ENCODE measurements at regions not wholly inside any gene's neighbourhood (a gene's known extent, or its start where the extent isn't known, plus 50 kb on each side); places are given as distances from the start of the nearest gene placed in this dataset.
"Not testable (repeated sequence)": the region's sequence is repeated elsewhere in the genome, so short reads cannot be mapped to it uniquely, and the experiment has no call there.

DNA sequence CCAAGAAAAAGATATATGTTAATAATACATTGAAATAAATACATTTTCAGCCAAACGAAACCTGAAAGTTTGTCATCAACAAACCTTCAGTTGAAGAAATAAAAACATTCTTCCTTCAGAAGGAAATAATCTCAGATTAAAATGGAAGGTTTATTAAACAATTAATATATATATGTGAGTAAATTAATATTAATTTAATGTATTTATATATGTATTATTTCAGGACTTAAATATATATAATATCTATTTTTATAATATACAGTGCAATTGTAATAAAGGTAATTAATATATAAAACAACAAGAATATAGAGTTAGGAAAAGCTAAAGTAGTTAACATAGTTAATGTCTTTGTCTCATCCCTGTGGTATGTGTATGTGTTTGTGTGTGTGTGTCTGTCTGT, 102.2 kb upstream of the CDC14C start:
- DNase-seq (ENCODE audit: low read depth) = no peak

- DNase-seq (ENCODE audit: low read depth) = no peak
These were observed 92.0 kb upstream of the CDC14C start for GRCh38 chr7:48832303-48832845.

DNA sequence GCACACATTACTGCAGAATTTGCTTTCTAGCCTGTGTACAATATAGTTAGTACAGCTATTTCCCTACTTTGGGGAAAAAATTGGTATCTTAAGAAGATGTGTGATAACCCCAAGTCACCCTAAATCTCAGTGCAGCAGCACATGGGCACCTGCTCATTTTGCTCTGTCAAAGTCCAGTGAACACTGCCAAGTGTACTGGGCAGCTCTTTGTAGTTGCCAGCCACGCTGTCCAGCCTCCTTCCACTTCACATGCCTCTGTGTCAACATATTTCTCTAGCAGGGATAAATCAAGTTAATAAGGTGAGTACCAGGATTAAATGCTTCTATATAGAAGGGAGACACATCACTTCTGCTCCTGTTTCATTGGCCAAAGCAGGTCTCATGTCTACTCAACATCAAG, 87.1 kb upstream of the CDC14C start:
- DNase-seq (ENCODE audit: low read depth) = no peak

DNA sequence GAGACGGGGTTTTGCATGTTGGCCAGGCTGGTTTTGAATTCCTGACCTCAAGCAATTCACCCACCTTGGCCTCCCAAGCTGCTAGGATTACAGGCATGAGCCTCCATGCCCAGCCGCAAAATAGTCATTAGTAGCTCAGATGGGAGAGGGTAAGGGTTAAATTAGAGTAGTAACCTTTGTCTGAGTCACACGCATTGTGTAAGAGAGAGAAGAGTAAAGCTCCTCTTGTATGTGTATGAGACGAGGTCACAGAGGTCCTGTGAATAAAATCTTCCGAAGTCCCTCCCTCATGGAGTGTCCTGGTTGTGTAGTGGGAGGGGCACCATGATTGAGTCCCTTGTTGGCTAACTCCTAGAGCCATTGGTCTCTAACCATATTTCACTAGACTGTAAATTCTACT, 85.2 kb upstream of the CDC14C start:
- no peak for DNase-seq (ENCODE audit: low read depth)

DNA sequence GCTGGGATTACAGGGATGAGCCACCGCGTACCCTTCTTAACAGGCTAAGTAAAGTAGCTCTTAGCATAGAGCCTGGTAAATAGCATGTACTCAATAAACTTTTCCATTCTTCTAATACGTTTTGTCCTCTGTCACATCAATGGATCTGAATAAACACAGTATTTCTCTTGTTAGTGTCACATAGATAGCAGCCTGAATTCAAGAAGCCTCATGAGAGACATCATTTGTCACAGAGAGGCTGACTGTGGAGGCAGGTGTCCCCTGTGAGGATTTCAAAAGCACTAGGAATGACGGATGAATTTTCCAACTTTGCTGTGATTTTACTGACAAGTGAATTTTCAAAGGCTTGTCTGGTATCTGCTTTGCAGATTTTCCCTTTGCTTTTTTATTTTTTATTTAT, 82.6 kb upstream of the CDC14C start:
- no peak for DNase-seq (ENCODE audit: low read depth)

DNA sequence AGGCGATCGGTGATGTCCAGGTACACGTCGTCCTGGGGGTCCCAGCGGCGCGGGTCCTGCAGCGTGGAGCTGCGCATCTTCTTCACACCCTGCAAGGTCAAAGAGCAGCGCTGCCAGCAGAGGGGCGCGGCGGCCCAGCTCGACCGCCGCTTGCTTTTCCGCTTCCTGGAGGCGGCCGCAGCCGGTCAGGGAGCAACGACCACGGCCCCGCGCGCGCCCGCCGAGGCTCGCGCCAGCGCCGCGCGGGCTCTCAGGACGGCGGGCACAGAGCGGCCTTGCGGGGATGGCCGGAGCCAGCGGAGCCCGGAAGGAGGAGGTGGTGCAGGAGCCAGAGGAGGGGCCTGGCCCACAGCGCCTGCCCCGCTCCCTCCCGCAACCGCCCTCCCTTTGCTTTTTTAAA, 76.4 kb upstream of the CDC14C start:
- no peak for DNase-seq (ENCODE audit: low read depth)

DNA sequence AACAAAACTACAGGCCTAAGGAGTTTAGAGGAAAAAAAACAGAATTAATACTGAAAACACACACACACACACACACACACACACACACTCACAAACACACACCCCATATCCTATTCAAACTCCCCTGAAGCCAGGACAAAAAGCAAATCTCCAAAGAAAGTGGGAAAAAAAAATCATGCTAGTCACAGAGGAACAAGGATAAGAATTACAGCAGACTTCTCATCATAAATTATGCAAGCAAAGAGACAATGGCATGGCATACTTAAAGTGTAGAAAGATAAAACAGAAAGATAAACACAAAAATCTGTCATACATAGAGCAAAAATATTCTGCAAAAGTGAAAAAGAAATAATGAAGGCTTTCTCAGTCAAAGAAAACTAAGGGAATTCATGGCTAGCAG, 63.9 kb upstream of the CDC14C start:
- DNase-seq (ENCODE audit: low read depth) = not testable (repeated sequence)

DNA sequence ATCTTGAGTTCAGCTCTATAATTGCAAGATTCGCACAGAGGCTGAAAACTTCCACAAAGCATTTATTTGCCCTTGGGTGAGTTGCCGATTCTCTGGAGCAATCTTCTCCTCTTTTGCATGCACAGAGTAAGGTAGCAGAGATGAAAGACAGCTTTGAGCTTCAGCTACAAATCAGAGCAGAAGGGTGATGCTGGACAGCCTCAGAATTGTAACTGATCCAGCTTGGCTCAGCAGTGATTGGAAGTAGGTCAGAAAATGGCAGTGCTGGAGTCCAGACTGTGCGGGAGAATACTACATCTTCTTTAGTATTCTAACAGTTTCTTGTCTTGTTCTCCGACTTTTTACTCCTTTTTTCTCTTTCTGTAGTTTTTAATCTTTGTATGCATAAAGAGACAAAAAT, 55.4 kb upstream of the CDC14C start:
- DNase-seq (ENCODE audit: low read depth) = no peak

GRCh38 chr7:48872548-48872947, 51.8 kb upstream of the CDC14C start:
- no peak for DNase-seq (ENCODE audit: low read depth)

Data from M059J (cell line).